ENCODE measurements at regions not wholly inside any gene's neighbourhood (a gene's known extent, or its start where the extent isn't known, plus 50 kb on each side); places are given as distances from the start of the nearest gene placed in this dataset.

DNA sequence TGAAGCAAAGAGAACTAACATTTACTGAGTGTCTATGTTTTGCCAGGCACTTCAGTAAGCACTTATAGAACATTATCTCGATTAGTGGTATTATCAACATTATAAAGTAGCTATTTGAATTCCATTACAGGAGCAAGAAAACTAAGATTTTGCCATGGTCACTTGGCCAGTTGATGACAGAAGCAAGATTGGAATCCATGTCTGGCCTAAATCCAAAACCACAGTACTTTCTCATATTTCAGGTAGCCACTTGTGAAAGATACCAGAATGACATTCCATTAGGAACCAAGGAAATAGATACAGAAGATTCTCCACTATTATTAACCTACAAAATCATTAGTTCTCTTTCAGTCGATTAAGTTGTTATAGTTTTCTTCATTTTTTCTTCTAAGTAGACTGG lies 691.0 kb upstream of the API5 start:
- TF ChIP-seq CTCF (IDR thresholded peaks at IDR 0.05) (no peak), POLR2A (IDR thresholded peaks at IDR 0.05) (no peak)

Measured in uterus (tissue), 2 donors.